HFFc6 (cell line): ENCODE measurements at regions not wholly inside any gene's neighbourhood (a gene's known extent, or its start where the extent isn't known, plus 50 kb on each side); places are given as distances from the start of the nearest gene placed in this dataset.
A peak's percentile ranks its signal among the peaks of the same experiment; 100 is the strongest.

ENCODE experiments used
- DNase-seq: peaks from one replicate; pipeline ENCODE4 v3.0.0-alpha.2; 2018
- H3K27ac Mint-ChIP-seq: 2 replicates; pipeline ENCODE4 v1.8.0; 2020; ENCODE audit warnings: mild to moderate bottlenecking, mixed read lengths
- H3K27me3 Mint-ChIP-seq: 2 replicates; pipeline ENCODE4 v1.8.0; 2021; ENCODE audit warnings: mild to moderate bottlenecking, moderate library complexity, mixed read lengths; ENCODE audit not compliant: insufficient read depth
- H3K36me3 Mint-ChIP-seq: 2 replicates; pipeline ENCODE4 v1.8.0; 2021; ENCODE audit warnings: low read depth, mixed read lengths
- H3K4me1 Mint-ChIP-seq: 2 replicates; pipeline ENCODE4 v1.8.0; 2020; ENCODE audit warnings: low read depth, mixed read lengths
- H3K4me3 Mint-ChIP-seq: 2 replicates; pipeline ENCODE4 v1.8.0; 2020; ENCODE audit warnings: mild to moderate bottlenecking, moderate library complexity, mixed read lengths
- H3K9me3 Mint-ChIP-seq: 2 replicates; pipeline ENCODE4 v1.8.0; 2020; ENCODE audit warnings: mild to moderate bottlenecking, mixed read lengths
- CTCF ChIP-seq: fragments of 200-600 bp; sonication (generic); IDR thresholded peaks from 2 replicates; pipeline ENCODE4 v1.5.0; 2021; ENCODE audit warnings: antibody characterized with exemption, mild to moderate bottlenecking

- DNase-seq: no peak
- H3K9me3 Mint-ChIP-seq: no peaks in the 10 kb centered on the region
- H3K4me1 Mint-ChIP-seq: peaks cover 58% of the 10 kb centered on the region
- no peak overlapping the region for H3K27ac Mint-ChIP-seq
- no peak overlapping the region for H3K4me3 Mint-ChIP-seq
- H3K36me3 Mint-ChIP-seq: no peaks in the 10 kb centered on the region
- no peak for TF ChIP-seq CTCF
- H3K27me3 Mint-ChIP-seq: peaks cover 3% of the 10 kb centered on the region; the same call in 1 of the 2 replicates
Observed at GRCh38 chr2:42949125-42949524, 156.7 kb upstream of the HAAO start.

- Mint-ChIP-seq H3K27me3 (peaks cover 3% of the 10 kb centered on the region; the same call in 1 of the 2 replicates), H3K36me3 (no peaks in the 10 kb centered on the region), H3K4me1 (peaks cover 55% of the 10 kb centered on the region), H3K4me3 (no peak overlapping the region), H3K27ac (peak overlapping the region; percentile 34; the same call in 1 of the 2 replicates), H3K9me3 (no peaks in the 10 kb centered on the region)
- DNase-seq: no peak
- no peak for TF ChIP-seq CTCF
Observed at GRCh38 chr2:42947809-42948600, 155.6 kb upstream of the HAAO start.

- TF ChIP-seq CTCF: no peak
- DNase-seq: peak; percentile 52
- Mint-ChIP-seq H3K27ac (no peak overlapping the region), H3K9me3 (no peaks in the 10 kb centered on the region), H3K27me3 (peaks cover 5% of the 10 kb centered on the region; the same call in 1 of the 2 replicates), H3K36me3 (no peaks in the 10 kb centered on the region), H3K4me1 (peaks cover 25% of the 10 kb centered on the region), H3K4me3 (no peak overlapping the region)
Observed at GRCh38 chr2:42944779-42945415, 152.5 kb upstream of the HAAO start.

GRCh38 chr2:42942990-42943493, 150.7 kb upstream of the HAAO start:
- Mint-ChIP-seq H3K4me3 (no peak overlapping the region), H3K9me3 (no peaks in the 10 kb centered on the region), H3K4me1 (peaks cover 17% of the 10 kb centered on the region), H3K36me3 (no peaks in the 10 kb centered on the region), H3K27ac (no peak overlapping the region), H3K27me3 (peaks cover 7% of the 10 kb centered on the region)
- TF ChIP-seq CTCF: no peak
- DNase-seq: no peak

GRCh38 chr2:42942214-42942989, 150.0 kb upstream of the HAAO start:
- H3K27me3 Mint-ChIP-seq: peaks cover 7% of the 10 kb centered on the region
- H3K9me3 Mint-ChIP-seq: no peaks in the 10 kb centered on the region
- no peak for DNase-seq
- no peak for TF ChIP-seq CTCF
- no peaks in the 10 kb centered on the region for H3K36me3 Mint-ChIP-seq
- no peak overlapping the region for H3K27ac Mint-ChIP-seq
- peaks cover 10% of the 10 kb centered on the region for H3K4me1 Mint-ChIP-seq
- no peak overlapping the region for H3K4me3 Mint-ChIP-seq
